ENCODE measurements at regions not wholly inside any gene's neighbourhood (a gene's known extent, or its start where the extent isn't known, plus 50 kb on each side); places are given as distances from the start of the nearest gene placed in this dataset.

- H3K4me3 ChIP-seq (ENCODE audit: low read depth, low read length) = no peak overlapping the region
- TF ChIP-seq POLR2A (IDR thresholded peaks at IDR 0.05; ENCODE audit: extremely low read depth, insufficient read length) (no peak), CTCF (IDR thresholded peaks at IDR 0.05; ENCODE audit: low read depth, low read length) (no peak), MYC (IDR thresholded peaks at IDR 0.05; ENCODE audit: low read depth, low read length) (no peak), MAX (IDR thresholded peaks at IDR 0.05; ENCODE audit: low read depth, low read length) (no peak)
- DNase-seq (ENCODE audit: low read depth) = no peak
Observed at GRCh38 chr1:230012741-230013140, 54.3 kb upstream of the GALNT2 start.

- no peak for DNase-seq (ENCODE audit: low read depth)
- H3K4me3 ChIP-seq (ENCODE audit: low read depth, low read length) = no peak overlapping the region
- TF ChIP-seq MAX (IDR thresholded peaks at IDR 0.05; ENCODE audit: low read depth, low read length) = no peak
- no peak for TF ChIP-seq MYC (IDR thresholded peaks at IDR 0.05; ENCODE audit: low read depth, low read length)
- no peak for TF ChIP-seq POLR2A (IDR thresholded peaks at IDR 0.05; ENCODE audit: extremely low read depth, insufficient read length)
- no peak for TF ChIP-seq CTCF (IDR thresholded peaks at IDR 0.05; ENCODE audit: low read depth, low read length)
Observed at GRCh38 chr1:230016159-230016558, 50.9 kb upstream of the GALNT2 start.

Data from NB4 (cell line).